ENCODE measurements at regions not wholly inside any gene's neighbourhood (a gene's known extent, or its start where the extent isn't known, plus 50 kb on each side); places are given as distances from the start of the nearest gene placed in this dataset.

- no peak overlapping the region for H3K4me3 Mint-ChIP-seq
- no peaks in the 10 kb centered on the region for H3K4me1 Mint-ChIP-seq (ENCODE audit: low read depth)
- H3K27me3 Mint-ChIP-seq (ENCODE audit: low read depth) = no peaks in the 10 kb centered on the region
- DNase-seq = no peak
- CTCF ChIA-PET = no interaction called here
- no peaks in the 10 kb centered on the region for H3K9me3 Mint-ChIP-seq
- H3K27ac Mint-ChIP-seq = no peak overlapping the region
- no peaks in the 10 kb centered on the region for H3K36me3 Mint-ChIP-seq (ENCODE audit: low read depth)
- intact Hi-C loops (cut with micrococcal nuclease) = no loop called here
Observed at GRCh38 chr2:16402891-16403290, 262.7 kb downstream of the CYRIA start.

DNA sequence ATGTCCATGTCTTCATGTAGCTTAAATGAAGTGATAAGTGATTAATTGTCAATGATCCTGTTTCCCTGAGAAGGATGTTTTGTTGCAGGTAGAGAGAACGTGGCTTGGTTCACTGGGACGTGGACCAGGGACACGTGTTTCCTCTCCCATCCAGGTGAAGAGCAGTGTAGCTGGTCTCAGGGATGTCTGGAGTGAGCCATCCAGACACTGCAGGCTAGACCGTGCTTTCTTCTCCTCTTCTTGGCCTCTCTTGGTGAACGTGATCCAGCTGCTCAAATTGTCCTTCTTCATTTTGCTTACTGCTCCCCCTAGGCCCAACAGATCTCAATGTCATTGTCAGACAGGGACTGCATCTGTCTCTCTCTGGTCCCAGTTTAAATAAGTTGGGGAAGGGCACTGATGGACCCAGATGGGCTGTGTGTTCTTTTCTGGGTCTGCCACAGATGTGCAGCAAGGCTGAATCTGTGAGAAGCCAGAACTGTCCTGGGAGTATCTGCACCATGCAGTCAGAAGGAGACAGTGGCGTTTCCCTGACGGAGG is 263.8 kb downstream of the CYRIA start:
- no peaks in the 10 kb centered on the region for H3K4me1 Mint-ChIP-seq (ENCODE audit: low read depth)
- H3K9me3 Mint-ChIP-seq = no peaks in the 10 kb centered on the region
- no peak overlapping the region for H3K27ac Mint-ChIP-seq
- H3K36me3 Mint-ChIP-seq (ENCODE audit: low read depth) = no peaks in the 10 kb centered on the region
- intact Hi-C loops (cut with micrococcal nuclease) = no loop called here
- H3K4me3 Mint-ChIP-seq = no peak overlapping the region
- H3K27me3 Mint-ChIP-seq (ENCODE audit: low read depth) = no peaks in the 10 kb centered on the region
- CTCF ChIA-PET = interaction anchor here (0.6 kb wide), 1 partner anchor 146 kb away, joined by 3 read pairs; no protein-coding TSS in a partner anchor
- no peak for DNase-seq

GRCh38 chr2:16400127-16400623 is 265.5 kb downstream of the CYRIA start:
- CTCF ChIA-PET = no interaction called here
- Mint-ChIP-seq H3K4me1 (ENCODE audit: low read depth) (no peaks in the 10 kb centered on the region), H3K4me3 (no peak overlapping the region), H3K36me3 (ENCODE audit: low read depth) (no peaks in the 10 kb centered on the region), H3K9me3 (no peaks in the 10 kb centered on the region), H3K27me3 (ENCODE audit: low read depth) (no peaks in the 10 kb centered on the region), H3K27ac (no peak overlapping the region)
- intact Hi-C loops (cut with micrococcal nuclease) = no loop called here
- no peak for DNase-seq

- no peaks in the 10 kb centered on the region for H3K36me3 Mint-ChIP-seq (ENCODE audit: low read depth)
- no peak overlapping the region for H3K4me3 Mint-ChIP-seq
- DNase-seq = no peak
- no peaks in the 10 kb centered on the region for H3K27me3 Mint-ChIP-seq (ENCODE audit: low read depth)
- H3K9me3 Mint-ChIP-seq = no peaks in the 10 kb centered on the region
- CTCF ChIA-PET = no interaction called here
- intact Hi-C loops (cut with micrococcal nuclease) = no loop called here
- no peak overlapping the region for H3K27ac Mint-ChIP-seq
- H3K4me1 Mint-ChIP-seq (ENCODE audit: low read depth) = no peaks in the 10 kb centered on the region
Observed at GRCh38 chr2:16398486-16399043, 267.1 kb downstream of the CYRIA start.

DNA sequence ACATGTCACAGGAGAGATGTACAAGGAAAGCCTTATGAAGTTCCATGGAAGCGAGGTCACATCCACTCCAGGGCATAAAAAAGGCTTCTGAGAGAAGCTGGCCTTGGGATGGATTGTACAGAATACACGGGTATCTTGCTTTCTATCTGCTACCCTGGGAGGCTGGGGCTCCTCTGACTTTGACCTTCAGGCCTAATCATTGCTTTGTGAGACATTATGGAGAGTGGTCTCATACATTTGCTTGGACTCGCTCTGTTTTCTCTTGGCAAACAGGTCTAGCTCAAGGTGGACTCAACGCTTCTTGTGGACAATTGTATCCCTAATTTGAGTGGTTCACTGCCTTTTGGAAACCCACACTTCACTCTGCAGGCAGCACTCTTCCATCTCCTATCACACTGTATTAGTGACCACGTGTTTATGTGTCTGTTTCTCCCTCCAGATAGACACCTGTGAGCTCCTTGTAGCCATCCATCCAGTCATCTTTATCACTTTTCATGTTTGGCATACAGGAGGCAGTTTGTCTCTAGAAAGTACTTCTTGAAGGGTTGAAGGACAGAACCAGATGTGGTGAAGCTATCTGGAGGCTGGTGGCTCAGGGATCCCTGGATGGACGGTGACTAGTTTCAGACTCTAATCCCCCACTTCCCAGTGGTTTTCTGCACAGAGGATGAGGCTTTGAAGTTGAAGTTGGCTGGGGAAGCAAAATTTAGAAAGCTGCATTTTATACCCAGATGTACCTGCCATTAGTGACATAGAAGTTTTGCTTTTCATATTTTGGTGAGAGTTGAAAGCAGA is 267.8 kb downstream of the CYRIA start:
- no peak for DNase-seq
- CTCF ChIA-PET = interaction anchor here (0.6 kb wide), 1 partner anchor 505 kb away, joined by 3 read pairs; no protein-coding TSS in a partner anchor
- Mint-ChIP-seq H3K36me3 (ENCODE audit: low read depth) (no peaks in the 10 kb centered on the region), H3K4me3 (no peak overlapping the region), H3K4me1 (ENCODE audit: low read depth) (no peaks in the 10 kb centered on the region), H3K27me3 (ENCODE audit: low read depth) (no peaks in the 10 kb centered on the region), H3K27ac (no peak overlapping the region), H3K9me3 (no peaks in the 10 kb centered on the region)
- intact Hi-C loops (cut with micrococcal nuclease) = no loop called here

- CTCF ChIA-PET = no interaction called here
- H3K27me3 Mint-ChIP-seq (ENCODE audit: low read depth) = peaks cover under 1% of the 10 kb centered on the region
- no peak overlapping the region for H3K4me3 Mint-ChIP-seq
- no peak overlapping the region for H3K27ac Mint-ChIP-seq
- intact Hi-C loops (cut with micrococcal nuclease) = no loop called here
- H3K4me1 Mint-ChIP-seq (ENCODE audit: low read depth) = no peaks in the 10 kb centered on the region
- no peak for DNase-seq
- no peaks in the 10 kb centered on the region for H3K36me3 Mint-ChIP-seq (ENCODE audit: low read depth)
- H3K9me3 Mint-ChIP-seq = no peaks in the 10 kb centered on the region
Observed at GRCh38 chr2:16396986-16397385, 268.6 kb downstream of the CYRIA start.

DNA sequence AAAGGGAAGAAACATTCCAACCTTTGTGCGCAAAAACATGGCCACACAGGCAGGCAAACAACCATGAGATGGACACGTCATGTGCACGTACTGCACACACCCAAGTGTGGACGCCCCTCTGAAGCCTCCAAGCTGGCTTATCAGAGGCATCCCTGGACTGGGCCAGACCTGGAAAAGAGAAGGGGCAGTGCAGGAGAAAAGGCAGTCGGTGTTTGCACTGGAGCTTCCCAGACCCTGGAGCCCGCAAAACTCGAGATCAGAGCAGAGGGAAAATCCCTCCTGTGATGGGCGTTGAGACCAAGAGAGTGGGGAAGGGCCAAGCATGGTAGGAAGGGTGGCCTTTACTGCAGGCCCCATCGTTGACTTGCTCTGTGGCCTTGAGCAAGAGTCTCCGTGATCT is 269.5 kb downstream of the CYRIA start:
- CTCF ChIA-PET = no interaction called here
- DNase-seq = no peak
- intact Hi-C loops (cut with micrococcal nuclease) = no loop called here
- Mint-ChIP-seq H3K27me3 (ENCODE audit: low read depth) (peaks cover 2% of the 10 kb centered on the region), H3K36me3 (ENCODE audit: low read depth) (no peaks in the 10 kb centered on the region), H3K4me1 (ENCODE audit: low read depth) (no peaks in the 10 kb centered on the region), H3K9me3 (no peaks in the 10 kb centered on the region), H3K4me3 (no peak overlapping the region), H3K27ac (no peak overlapping the region)

GRCh38 chr2:16395601-16396000 is 270.0 kb downstream of the CYRIA start:
- no peaks in the 10 kb centered on the region for H3K9me3 Mint-ChIP-seq
- intact Hi-C loops (cut with micrococcal nuclease) = no loop called here
- H3K27ac Mint-ChIP-seq = no peak overlapping the region
- peaks cover 2% of the 10 kb centered on the region for H3K27me3 Mint-ChIP-seq (ENCODE audit: low read depth)
- no peak overlapping the region for H3K4me3 Mint-ChIP-seq
- DNase-seq = no peak
- CTCF ChIA-PET = no interaction called here
- H3K4me1 Mint-ChIP-seq (ENCODE audit: low read depth) = no peaks in the 10 kb centered on the region
- H3K36me3 Mint-ChIP-seq (ENCODE audit: low read depth) = no peaks in the 10 kb centered on the region

DNA sequence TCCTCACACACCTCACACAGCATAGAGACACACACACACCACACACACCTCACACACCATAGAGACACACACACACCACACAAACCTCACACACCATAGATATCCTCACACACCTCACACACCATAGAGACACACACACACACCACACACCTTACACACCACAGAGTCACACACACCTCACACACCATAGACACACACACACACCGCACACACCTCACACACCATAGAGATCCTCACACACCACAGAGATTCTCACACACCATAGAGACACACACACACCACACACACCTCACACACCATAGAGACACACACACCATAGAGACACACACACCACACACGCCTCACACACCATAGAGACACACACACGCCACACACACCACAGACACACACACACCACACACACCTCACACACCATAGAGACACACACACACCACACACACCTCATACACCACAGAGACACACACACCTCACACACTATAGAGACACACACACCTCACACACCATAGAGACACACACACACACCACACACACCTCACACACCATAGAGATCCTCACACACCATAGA is 270.6 kb downstream of the CYRIA start:
- no peak for DNase-seq
- Mint-ChIP-seq H3K4me3 (no peak overlapping the region), H3K27me3 (ENCODE audit: low read depth) (peaks cover 2% of the 10 kb centered on the region), H3K27ac (no peak overlapping the region), H3K9me3 (no peaks in the 10 kb centered on the region), H3K36me3 (ENCODE audit: low read depth) (no peaks in the 10 kb centered on the region), H3K4me1 (ENCODE audit: low read depth) (no peaks in the 10 kb centered on the region)
- intact Hi-C loops (cut with micrococcal nuclease) = no loop called here
- CTCF ChIA-PET = no interaction called here

- H3K4me3 Mint-ChIP-seq = no peak overlapping the region
- H3K27ac Mint-ChIP-seq = no peak overlapping the region
Observed at GRCh38 chr2:16394072-16394985, 271.3 kb downstream of the CYRIA start.

DNA sequence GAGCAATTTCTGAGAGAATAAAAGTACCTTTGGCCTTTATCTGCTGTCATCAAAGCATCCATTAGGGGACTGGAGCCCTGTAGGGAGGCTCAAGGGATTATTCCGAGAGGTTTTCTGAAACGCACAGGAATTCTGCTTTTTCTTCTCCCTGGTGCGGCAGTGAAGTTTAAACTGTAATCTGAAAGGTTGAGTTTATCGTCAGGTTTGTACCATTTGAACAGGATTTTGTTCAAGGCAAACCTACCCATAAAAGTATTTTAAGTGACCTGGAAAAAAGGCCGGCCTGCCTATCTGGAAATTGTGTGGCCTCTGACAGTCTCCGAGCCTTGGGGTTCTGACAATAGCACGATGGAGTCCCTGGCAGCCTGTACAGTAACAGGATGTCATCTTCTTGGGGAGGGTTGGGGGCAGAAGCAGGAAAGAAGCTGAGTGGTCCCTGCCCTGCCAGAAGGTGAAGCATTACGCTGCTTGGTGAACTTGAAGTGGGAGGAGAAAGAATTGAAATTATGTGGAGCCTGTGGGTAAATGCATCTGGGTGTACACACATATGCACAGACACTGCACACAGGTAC is 272.0 kb downstream of the CYRIA start:
- Mint-ChIP-seq H3K4me1 (ENCODE audit: low read depth) (no peaks in the 10 kb centered on the region), H3K27ac (no peak overlapping the region), H3K36me3 (ENCODE audit: low read depth) (no peaks in the 10 kb centered on the region), H3K27me3 (ENCODE audit: low read depth) (peaks cover 2% of the 10 kb centered on the region), H3K9me3 (no peaks in the 10 kb centered on the region), H3K4me3 (no peak overlapping the region)
- no peak for DNase-seq
- CTCF ChIA-PET = no interaction called here
- intact Hi-C loops (cut with micrococcal nuclease) = no loop called here

More at GRCh38 chr2:16394072-16394985, 271.3 kb downstream of the CYRIA start:
- H3K36me3 Mint-ChIP-seq (ENCODE audit: low read depth) = no peaks in the 10 kb centered on the region
- CTCF ChIA-PET = no interaction called here
- peaks cover 2% of the 10 kb centered on the region for H3K27me3 Mint-ChIP-seq (ENCODE audit: low read depth)
- DNase-seq = no peak
- intact Hi-C loops (cut with micrococcal nuclease) = no loop called here
- no peaks in the 10 kb centered on the region for H3K9me3 Mint-ChIP-seq
- H3K4me1 Mint-ChIP-seq (ENCODE audit: low read depth) = no peaks in the 10 kb centered on the region

All from activated naive CD4-positive, alpha-beta T cell treated with anti-CD3 and anti-CD28 coated beads for 36 hours (primary cell).